Activated CD4-positive, alpha-beta T cell treated with anti-CD3 and anti-CD28 coated beads, Interleukin-10, Interleukin-2, amounts not matched to agents 100 ng/mL and 50 ng/mL, durations not matched to agents 16 hours and 8 hours (primary cell): ENCODE measurements at regions not wholly inside any gene's neighbourhood (a gene's known extent, or its start where the extent isn't known, plus 50 kb on each side); places are given as distances from the start of the nearest gene placed in this dataset.
"Not testable (repeated sequence)": the region's sequence is repeated elsewhere in the genome, so short reads cannot be mapped to it uniquely, and the experiment has no call there.

Experiments used
- DNase-seq: peaks from one replicate; pipeline ENCODE4 v3.0.0-alpha.2; 2020

DNA sequence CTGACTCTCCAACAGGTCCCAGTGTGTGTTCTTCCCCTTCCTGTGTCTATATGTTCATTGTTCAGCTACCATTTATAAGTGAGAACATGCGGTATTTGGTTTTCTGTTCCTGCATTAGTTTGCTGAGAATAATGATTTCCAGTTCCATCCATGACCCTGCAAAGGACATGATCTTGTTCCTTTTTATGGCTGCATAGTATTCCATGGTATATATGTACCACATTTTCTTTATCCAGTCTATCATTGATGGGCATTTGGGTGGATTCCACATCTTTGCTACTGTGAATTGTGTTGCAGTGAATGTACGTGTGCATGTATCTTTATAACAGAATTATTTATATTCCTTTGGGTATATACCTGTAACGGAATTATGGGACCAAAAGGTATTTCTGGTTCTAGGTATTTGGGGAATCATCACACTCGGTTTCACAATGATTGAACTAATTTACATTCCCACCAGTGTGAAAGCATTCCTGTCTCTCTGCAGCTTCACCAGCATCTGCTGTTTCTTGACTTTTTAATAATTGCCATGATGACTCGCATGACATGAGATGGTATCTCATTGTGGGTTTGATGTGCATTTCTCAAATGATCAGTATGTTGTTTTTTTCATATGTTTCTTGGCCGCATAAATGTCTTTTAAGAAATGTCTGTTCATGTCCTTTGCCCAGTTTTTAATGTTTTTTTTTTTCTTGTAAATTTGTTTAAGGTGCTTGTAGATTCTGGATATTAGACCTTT lies 60.2 kb downstream of the LSMEM1 start:
- no peak for DNase-seq

DNA sequence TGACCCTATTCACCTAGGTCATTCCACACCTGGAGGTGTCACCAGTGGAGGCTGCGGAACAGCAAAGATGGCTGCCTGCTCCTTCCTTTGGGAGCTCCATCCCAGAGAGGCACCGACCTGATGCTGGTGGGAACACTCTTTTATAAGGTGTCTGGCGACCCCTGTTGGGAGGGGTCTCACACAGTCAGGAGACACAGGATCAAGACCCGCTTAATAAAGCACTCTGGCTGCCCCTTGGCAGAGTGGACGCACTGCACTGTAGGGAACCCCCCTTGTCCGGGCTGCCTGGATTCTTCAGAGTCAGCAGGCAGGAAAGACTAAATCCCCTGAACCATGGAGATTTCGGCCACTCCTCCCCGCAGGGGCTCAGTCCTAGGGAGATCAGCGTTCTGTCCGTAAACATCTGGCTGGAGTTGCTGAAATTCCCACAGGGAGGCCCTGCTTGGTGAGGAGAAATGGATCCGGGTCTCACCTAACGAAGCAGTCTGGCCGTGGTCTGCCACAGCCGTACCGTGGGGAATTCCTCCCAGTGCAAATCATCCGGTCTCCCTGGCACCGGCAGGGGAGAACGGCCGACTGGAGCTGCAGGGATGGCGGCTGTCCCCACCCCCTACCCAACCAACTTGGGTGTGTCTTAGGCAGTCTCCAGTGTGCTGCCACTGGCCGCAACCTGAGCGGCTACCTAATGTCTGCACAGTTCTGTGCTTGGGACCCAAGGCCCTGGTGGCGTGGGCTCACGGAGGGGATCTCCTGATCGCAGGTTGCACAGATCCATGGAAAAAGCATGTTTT lies 66.1 kb downstream of the LSMEM1 start:
- DNase-seq: peak; percentile 4

DNA sequence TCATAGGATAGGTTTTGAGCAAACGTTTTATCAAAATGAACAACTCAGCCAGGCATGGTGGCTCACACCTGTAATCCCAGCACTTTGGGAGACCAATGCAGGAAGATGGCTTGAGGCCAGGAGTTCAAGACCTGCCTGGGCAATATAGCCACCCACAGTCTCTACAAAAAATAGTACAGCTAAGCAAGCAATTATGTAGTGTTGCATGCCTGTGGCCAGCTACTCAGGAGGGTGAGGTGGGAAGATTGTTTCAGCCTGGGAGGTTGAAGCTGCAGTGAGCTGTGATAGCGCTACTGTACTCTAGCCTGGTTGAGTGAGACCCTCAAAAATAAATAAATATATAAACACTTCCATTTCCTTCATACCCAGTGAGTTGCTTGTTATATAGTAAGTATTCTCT lies 67.1 kb downstream of the LSMEM1 start:
- DNase-seq: no peak

DNA sequence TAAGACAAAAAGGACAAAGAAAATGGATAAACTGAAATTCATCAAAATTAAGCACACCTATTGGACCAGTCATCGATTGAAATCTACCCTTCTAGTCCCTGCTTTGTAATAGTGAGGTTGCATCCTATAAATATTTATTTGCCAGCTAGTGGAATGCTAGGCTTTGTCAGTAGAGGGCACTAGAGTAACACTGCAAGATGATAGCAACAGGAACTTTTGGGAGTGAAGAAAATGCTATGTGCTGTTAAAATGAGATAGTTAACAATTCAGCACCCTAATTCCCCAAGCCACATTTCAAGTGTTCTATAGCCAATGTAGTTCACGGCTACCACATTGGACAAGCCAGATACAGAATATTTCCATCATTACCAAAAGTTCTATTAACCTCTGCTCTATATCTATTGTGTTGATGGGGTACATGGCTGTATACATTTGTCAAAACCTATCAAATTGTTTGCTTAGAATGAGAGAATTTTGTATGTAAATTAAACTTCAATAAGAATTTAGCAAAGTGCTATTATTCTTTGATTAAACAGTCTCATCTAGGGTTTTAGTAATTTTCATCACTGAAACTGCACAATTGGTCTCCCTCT lies 69.8 kb downstream of the LSMEM1 start:
- DNase-seq: peak; percentile 67

DNA sequence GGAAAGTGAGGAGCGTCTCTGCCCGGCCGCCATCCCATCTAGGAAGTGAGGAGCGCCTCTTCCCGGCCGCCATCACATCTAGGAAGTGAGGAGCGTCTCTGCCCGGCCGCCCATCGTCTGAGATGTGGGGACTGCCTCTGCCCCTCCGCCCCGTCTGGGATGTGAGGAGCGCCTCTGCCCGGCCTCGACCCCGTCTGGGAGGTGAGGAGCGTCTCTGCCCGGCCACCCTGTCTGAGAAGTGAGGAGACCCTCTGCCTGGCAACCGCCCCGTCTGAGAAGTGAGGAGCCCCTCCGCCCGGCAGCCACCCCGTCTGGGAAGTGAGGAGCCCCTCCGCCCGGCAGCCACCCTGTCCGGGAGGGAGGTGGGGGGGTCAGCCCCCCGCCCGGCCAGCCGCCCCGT lies 70.7 kb downstream of the LSMEM1 start:
- DNase-seq: not testable (repeated sequence)

DNA sequence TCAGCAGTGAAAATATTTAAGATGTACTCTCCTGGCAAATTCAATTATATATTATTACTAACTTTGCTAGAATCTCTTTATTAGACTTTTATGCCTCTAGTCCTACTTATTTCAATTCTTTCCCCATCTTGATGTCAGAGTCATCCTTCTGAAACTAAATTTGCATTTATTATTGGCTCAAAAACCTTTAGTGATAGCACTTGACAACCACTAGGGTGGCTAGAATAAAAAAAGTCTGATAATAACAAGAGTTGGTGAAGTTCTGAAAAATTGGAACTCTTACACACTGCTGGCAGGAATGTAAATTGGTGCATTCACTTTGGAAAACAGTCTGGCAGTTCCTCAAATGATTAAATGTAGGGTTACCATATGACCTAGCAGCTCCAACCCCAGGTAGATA lies 73.8 kb downstream of the LSMEM1 start:
- DNase-seq: no peak

DNA sequence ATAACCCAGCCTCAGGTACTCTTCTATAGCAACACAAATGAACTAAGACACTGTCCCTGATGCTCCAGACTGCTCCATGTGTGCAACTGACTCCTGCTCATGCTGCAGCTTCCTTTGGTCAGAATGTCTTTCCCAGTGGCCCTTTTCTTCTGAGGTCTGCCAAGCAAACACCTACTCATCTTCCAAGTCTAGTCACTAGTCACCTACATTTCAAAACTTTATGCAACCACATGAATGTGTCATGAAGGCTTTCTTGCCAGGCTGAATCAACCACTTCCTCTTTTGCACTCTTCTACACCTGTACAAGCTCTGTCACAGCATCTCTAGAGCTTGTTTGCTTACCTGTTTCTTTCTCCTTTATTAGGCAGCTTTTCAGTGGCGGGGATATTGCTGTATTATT lies 75.8 kb downstream of the LSMEM1 start:
- peak; percentile 65 for DNase-seq

DNA sequence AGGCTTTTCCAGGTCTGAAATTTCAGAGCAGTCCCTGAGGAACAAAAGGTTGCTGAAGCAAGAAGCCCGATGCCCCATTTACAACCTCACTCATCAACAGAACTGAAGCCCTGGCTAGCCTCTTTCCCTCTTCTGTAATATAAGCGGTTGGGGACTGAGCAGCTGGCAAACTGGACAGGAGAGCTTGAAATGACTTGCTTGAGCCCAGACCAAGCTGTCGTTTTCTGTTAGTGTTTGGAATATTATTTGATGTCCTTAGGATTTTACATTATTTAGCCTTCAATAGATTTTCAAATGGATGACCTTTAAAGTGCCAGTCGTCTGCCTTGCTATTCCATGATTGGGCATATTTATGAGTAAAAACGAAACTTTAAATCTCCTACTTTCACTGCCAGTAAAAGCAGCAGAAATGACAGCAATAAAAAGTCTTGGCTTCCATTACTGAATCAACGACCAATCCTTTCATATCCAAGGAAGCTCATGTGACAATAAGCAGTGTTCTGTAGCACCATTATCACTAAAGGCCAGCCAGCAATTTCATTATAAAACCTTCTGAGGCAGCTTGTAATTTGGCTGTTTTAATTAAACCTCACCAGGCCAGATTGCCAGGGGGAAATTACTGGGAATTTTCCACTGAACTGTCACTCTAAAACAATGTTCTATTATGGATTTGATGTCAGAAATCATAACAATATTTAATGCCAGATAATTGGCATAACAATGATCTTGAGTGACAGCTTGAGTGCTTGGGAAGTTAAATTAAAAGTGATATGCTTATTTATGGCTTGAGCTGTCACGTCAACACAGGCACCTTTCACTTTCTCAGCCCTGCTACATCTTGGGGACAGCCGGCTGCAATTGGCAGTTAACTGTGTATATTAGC lies 85.9 kb downstream of the LSMEM1 start:
- no peak for DNase-seq

DNA sequence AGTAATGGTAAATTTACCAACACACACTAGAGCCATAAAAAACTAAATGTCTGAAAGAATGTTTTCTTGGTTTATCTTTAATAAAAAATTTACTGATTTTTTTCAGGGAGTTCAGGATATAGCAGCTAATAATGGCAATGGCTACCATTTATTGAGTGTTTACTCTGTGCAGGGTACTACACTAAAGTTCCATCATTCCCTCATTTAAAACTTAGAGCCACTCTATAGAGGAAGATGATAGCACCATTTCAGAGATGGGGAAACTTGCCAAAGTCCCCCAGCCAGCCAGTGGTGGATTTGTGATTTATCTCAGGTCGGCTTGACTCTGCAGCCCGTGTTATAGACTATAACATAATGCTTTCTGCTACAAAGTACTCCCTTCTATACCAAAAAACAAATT lies 86.6 kb downstream of the LSMEM1 start:
- no peak for DNase-seq

DNA sequence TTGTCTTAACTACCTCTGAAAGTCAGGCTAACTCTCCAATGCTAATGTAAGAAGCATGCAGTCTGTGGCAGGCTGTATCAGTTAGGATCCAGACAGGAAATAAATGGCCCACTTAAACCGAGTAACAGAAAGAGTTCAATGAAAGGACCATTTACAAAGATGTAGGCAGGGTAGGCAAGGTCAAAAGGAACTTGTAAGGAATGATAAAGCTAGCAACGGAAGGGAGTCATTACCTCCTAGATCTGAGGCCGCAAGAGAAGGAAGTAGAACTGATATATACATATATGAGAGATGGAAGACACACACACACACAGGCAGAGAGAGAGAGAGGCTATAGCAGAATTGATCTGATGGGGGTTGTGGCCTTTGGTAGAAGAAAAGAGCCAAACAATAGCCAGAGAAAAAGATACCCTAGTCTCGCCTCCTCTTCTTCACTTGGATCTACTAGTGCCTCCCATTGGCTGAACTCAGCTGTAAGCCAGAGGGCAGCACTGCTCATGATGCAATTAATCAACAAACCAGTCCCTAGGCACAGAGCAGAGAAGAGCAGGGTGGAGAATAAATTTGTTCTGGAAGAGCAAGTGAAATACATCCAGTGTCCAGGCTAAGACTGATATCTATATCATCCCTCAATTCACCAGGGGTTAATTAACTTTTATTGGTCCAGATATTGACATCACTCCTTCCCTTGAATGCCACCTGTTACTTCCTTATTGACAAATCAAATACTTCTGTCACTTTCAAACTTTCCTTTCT lies 91.2 kb downstream of the LSMEM1 start:
- DNase-seq: no peak

DNA sequence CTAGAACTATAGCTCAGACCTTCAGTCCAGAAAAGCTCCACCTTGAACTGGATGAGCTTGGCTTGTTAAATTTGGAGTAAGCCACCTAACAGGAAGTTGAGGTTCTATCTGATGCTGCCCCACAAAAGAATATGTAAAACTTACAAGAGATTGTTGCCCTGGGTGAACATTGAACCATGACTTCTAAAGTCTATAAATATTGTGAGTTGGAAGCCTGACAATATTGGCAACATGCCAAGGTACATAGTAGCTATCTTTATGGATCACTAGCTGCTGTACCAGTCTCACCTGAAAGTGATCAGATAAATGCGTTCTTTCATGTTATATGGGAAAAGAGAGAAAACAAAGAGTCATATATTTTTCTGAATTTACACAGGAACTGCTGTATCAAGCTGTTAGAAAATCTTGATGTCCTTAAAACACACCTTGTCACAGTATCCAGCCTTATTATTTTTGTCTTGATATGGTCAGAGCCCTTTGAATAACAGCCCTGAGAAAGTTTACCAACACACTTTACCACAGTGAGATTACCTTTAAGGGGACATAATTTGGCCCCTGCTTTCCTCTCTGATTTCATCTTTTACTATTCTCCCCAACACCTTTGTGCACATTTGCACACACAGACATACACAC lies 92.0 kb downstream of the LSMEM1 start:
- DNase-seq: no peak

DNA sequence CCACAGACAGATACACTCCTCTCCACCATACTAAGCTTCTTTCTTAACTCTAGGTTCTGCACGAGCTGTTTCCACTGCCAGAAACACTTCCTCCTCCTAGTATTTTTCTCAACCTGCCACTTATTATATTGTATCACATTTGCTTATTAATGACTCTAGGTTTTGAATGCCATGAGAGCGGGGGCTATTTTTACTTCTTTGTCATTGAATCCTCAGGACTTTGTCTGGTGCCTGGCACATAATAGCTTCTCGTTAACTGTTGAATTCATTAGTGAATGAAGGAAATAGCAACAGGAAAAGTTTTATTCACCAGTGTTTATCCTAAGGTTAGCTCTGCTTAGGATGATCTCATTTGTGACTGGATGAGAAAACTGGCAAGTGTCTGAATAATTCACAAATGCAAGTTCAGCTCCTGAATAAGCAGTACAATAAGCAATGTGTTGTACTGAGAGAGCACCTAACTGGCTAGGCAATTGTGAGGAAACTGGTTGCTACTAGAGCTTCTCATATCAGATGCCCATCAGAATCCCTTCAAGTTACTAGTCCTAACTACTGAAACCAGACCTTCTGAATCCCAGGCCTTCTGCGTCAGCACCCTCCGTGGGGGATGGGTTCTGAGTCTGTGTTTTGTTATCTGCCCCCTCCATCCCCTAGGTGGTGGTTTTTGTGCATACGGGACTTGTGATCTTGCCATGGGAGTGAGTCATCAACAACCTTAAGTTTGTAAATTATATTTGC lies 92.7 kb downstream of the LSMEM1 start:
- DNase-seq: no peak

DNA sequence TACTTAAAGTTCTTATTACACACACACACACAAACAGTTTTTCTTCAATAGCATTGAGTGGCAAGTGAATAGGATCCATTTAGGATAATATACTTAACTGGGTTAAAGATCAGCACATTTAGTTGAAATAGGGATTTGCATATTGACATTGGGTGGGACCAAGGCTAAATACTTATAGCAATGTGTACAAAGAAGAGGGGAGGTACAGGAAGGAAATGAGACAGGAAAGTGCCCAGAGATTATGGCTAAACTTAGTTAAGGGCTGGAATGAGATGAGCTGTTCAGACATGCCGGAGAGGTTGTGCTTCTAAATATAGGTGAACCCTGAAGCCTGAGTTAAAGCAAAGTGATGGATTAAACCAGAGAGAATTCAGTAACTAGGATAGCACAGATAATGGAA lies 95.1 kb downstream of the LSMEM1 start:
- no peak for DNase-seq

DNA sequence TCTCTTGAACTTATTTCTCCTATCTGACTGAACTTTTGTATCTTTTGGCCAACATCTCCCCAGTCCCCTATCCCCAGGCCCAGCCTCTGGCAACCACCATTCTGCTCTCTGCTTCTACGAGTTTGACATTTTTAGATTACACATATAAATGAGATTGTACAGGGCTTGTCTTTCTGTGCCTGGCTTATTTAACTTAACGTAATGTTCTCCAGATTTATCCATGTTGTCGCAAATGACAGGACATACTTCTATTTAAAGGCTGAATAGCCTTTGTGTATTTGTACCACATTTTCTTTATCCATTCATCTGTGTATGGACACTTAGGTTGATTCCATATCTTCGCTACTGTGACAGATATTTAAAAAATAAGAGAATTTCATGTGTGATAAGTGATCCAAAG lies 98.6 kb downstream of the LSMEM1 start:
- DNase-seq: no peak

DNA sequence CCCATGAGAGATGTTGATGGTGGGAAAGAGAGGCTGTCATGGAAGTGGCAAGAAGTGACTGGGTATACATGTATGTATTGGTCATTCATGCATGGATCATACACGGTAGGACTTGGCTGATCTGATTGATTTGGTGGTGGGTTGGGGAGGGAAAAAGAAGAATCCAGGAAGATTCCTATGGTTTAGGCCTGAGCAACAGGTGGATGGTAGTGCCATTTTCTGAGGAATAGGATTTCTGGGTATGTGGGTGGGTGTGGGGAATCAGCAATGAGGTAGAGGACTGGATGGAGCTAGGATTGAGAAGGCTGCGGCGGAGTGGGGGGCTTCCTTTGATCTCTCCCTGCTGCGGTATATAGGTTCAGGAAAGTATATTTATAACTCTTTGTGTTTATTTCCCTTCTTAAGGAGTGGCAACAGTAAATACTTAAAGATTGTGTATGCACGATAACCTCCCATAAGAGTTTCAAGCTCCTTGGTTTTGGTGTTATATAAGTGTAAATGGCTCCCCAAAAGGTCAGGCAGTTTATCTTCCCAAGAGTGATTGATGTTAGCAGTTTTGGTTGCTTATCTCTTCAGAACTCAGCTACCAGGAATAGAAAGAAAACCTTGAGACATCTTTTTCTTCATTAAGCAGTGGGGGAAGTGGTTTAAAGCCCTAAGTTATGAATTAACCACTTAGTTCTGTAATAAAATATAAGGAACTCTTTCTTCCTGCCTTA lies 100.1 kb downstream of the LSMEM1 start:
- DNase-seq: no peak

DNA sequence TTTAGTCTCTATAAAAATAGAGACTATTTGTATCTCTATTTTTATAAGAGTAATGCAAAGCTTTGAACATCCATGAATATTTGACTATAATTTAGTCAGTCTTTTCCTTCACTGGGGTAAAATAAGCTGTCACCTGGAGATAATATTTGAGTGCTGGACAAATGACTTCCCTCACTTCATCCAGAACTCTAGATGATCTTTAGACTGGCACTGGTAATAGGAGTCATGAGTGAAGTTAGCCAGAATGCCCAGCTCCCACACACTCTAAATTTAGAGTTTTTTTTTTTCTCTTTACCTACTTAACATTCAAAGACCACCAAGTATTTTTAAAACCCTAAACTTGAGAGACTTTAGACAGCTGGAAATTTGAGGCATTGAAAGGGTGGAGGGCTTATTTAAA lies 100.7 kb downstream of the LSMEM1 start:
- DNase-seq: no peak

DNA sequence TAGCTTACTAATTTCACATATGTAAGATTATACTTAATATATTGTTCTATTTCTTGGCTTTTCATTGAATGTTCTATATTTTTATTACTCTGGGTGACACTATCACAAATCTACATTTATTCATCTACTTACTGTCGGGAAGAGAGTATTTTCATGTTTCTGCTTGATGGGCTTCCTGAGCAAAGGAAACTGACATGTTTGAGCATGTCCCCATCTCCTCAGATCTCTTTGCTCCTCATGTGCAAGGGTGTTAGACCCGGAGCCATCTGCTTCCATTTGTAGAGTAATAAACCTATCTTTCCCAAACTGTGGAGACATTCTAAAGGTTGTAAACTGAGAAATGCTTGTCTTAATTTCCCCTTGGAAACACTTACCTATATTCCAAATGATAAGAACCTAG lies 103.5 kb downstream of the LSMEM1 start:
- DNase-seq: no peak

DNA sequence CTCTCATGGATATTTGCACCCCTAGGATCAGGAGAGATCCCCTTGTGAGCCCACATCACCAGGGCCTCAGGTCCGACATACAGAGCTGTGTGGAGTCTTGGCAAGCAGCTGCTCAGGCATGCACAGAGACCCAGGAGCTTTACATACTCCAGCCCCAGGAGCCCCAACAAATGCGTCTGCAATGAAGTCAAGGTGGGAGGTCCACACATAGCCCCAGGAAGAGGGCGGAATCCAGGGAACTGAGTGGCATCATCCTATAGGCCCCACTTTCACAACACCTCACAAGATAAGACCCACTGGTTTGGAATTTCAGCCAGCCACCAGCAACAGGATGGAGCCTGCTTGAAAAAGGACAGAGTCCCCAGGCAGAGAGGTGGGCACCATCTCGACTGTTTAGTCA lies 106.7 kb downstream of the LSMEM1 start:
- no peak for DNase-seq

DNA sequence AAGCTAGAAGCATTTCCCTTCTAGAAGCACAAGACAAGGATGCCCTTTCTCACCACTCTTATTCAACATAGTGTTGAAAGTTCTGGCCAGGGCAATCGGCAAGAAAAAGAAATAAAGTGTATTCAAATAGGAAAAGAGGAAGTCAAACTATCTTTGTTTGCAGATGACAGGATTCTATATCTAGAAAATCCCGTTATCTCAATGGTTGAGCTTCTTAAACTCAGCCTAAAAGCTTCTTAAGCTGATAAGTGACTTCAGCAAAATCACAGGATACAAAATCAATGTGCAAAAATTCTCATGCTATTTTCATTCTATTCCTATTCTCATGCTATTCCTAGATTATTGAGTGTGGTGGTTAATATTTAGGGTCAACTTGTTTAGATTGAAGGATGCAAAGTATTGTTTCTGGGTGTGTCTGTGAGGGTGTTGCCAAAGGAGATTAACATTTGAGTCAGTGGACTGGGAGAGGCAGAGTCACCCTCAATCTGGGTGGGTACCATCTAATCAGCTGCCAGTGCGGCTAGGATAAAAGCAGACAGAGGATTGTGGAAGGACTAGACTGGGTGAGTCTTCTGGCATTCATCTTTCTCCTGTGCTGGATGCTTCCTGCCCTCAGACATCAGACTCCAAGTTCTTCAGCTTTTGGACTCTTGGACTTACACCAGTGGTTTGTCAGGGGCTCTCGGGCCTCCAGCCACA lies 111.9 kb downstream of the LSMEM1 start:
- DNase-seq: not testable (repeated sequence)

DNA sequence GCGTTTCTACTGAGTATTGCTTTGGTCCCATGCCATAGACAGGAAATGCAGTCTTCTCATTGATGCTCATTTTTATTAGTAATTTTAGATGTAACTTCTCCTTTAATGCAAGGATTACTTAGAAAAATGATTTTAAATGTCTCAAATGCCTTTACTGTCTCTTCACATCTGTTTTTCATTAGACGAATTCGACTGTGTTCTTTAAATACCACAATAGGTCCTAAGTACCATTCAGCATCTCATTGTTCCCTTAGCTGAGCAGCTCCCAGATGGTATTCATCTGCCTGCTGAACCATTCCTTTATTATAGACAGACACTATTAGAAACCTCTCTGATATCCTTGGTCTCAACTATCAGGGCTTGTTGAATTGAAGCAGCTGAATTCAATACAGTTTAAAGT lies 113.6 kb downstream of the LSMEM1 start:
- DNase-seq: no peak
